Ishikawa (cell line): ENCODE measurements at regions not wholly inside any gene's neighbourhood (a gene's known extent, or its start where the extent isn't known, plus 50 kb on each side); places are given as distances from the start of the nearest gene placed in this dataset.

ENCODE experiments used
- RAD21 ChIP-seq: IDR thresholded peaks from 2 replicates; pipeline ENCODE4 v1.6.1; 2012; ENCODE audit warnings: low read depth
- REST ChIP-seq: IDR thresholded peaks from 2 replicates; pipeline ENCODE4 v1.6.1; 2012; ENCODE audit warnings: low read depth, mild to moderate bottlenecking

GRCh38 chr2:52327641-52328040, 1295.7 kb upstream of the NRXN1 start:
- TF ChIP-seq RAD21 (no peak), REST (no peak)
